H1 (cell line): ENCODE measurements at regions not wholly inside any gene's neighbourhood (a gene's known extent, or its start where the extent isn't known, plus 50 kb on each side); places are given as distances from the start of the nearest gene placed in this dataset.

ENCODE experiments used
- CTCF ChIA-PET: fragments of 300-600 bp; sonication (Branson Sonifier 250); formaldehyde crosslinking; loops from one replicate; lab custom pipeline; 2021; ENCODE audit not compliant: partially characterized antibody; lab: Charles Lee
- POLR2A ChIA-PET: fragments of 300-600 bp; sonication (Branson Sonifier 250); formaldehyde crosslinking; loops from one replicate; lab custom pipeline; 2021; ENCODE audit warnings: inconsistent platforms; ENCODE audit not compliant: partially characterized antibody; lab: Charles Lee
- DNase-seq, 2 experiments: peaks; one replicate each; pipeline versions ENCODE4 v3.0.0 to v3.0.0-alpha.2; 2010 to 2022; ENCODE audit warnings: low spot score in 2 of 2, low read depth in 1 of 2, mixed read lengths in 1 of 2
- FAIRE-seq: peaks from 2 replicates; lab custom pipeline; 2011; peaks lifted over from hg19 to GRCh38; lab: Jason Lieb, UNC
- H2AFZ ChIP-seq: 2 replicates; pipeline ENCODE4 v1.8.1; 2012; ENCODE audit warnings: low read length, inconsistent platforms
- H2AK5ac ChIP-seq: 2 replicates; pipeline ENCODE4 v1.6.1; 2013; ENCODE audit warnings: low read depth, low read length
- H2BK120ac ChIP-seq: replicated peaks from 2 replicates; pipeline ENCODE3; 2013; ENCODE audit warnings: low read depth, low read length, inconsistent platforms
- H2BK12ac ChIP-seq: 2 replicates; pipeline ENCODE4 v1.6.1; 2013; ENCODE audit warnings: low read depth, low read length
- H2BK15ac ChIP-seq: 2 replicates; pipeline ENCODE4 v1.6.1; 2013; ENCODE audit warnings: low read length
- H2BK20ac ChIP-seq: 2 replicates; pipeline ENCODE4 v1.6.1; 2013; ENCODE audit warnings: low read length
- H2BK5ac ChIP-seq: 2 replicates; pipeline ENCODE4 v1.6.1; 2013; ENCODE audit warnings: low read depth, low read length
- H3K14ac ChIP-seq: 2 replicates; pipeline ENCODE4 v1.6.1; 2013; ENCODE audit warnings: inconsistent platforms; ENCODE audit not compliant: insufficient read length
- H3K18ac ChIP-seq: 2 replicates; pipeline ENCODE4 v1.6.1; 2013; ENCODE audit warnings: low read length; ENCODE audit errors: extremely low read depth
- H3K23ac ChIP-seq: 2 replicates; pipeline ENCODE4 v1.6.1; 2013; ENCODE audit warnings: inconsistent platforms; ENCODE audit not compliant: insufficient read length
- H3K23me2 ChIP-seq: 2 replicates; pipeline ENCODE4 v1.6.1; 2013; ENCODE audit warnings: low read depth, low read length
- H3K27ac ChIP-seq: 2 replicates; pipeline ENCODE4 v1.6.1; 2011; ENCODE audit warnings: low read depth, low read length, inconsistent platforms
- H3K27me3 ChIP-seq, 4 experiments: replicated peaks in 1 of 4; 1 replicate in 1 of 4; 2 replicates in 3 of 4; pipeline versions ENCODE4 v1.6.1 to v1.8.1; 2011 to 2013; ENCODE audit warnings: low read length in 3 of 4, mild to moderate bottlenecking in 3 of 4, inconsistent platforms in 2 of 4, mixed read lengths in 2 of 4, moderate library complexity in 1 of 4; ENCODE audit not compliant: control insufficient read depth in 3 of 4, insufficient read depth in 3 of 4; ENCODE audit errors: extremely low read depth in 1 of 4
- H3K36me3 ChIP-seq, 4 experiments: 2 replicates each; pipeline versions ENCODE4 v1.6.1 to v1.8.1; 2011 to 2013; ENCODE audit warnings: mild to moderate bottlenecking in 4 of 4, low read length in 3 of 4, moderate library complexity in 2 of 4, control low read depth in 1 of 4, inconsistent platforms in 1 of 4; ENCODE audit not compliant: insufficient read depth in 4 of 4, control insufficient read depth in 2 of 4
- H3K4ac ChIP-seq: replicated peaks from 2 replicates; pipeline ENCODE3; 2013; ENCODE audit warnings: low read length, low read depth, mixed read lengths, inconsistent platforms; ENCODE audit not compliant: insufficient read length
- H3K4me1 ChIP-seq, 4 experiments: replicated peaks in 1 of 4; 1 replicate in 1 of 4; 2 replicates in 3 of 4; pipeline versions ENCODE4 v1.6.1 to v1.8.1; 2011 to 2013; ENCODE audit warnings: low read length in 3 of 4, inconsistent platforms in 2 of 4, mixed read lengths in 1 of 4; ENCODE audit not compliant: insufficient read depth in 4 of 4, control insufficient read depth in 3 of 4
- H3K4me2 ChIP-seq, 2 experiments: 2 replicates each; pipeline versions ENCODE4 v1.6.1 to v1.8.1; 2011 to 2013; ENCODE audit warnings: low read depth in 2 of 2, low read length in 2 of 2, control low read depth in 1 of 2, inconsistent platforms in 1 of 2, mild to moderate bottlenecking in 1 of 2; ENCODE audit not compliant: insufficient read depth in 1 of 2
- H3K4me3 ChIP-seq, 4 experiments: fragments of 200-600, 300-600 bp in 1 of 4; sonication (generic), shearing (Covaris generic), sonication (Bioruptor Twin) in 1 of 4; 2 replicates each; pipeline versions ENCODE4 v1.5.1 to v1.8.1; 2011 to 2016; ENCODE audit warnings: low read length in 4 of 4, low read depth in 3 of 4, control low read depth in 2 of 4, inconsistent platforms in 2 of 4, mild to moderate bottlenecking in 2 of 4, mixed read lengths in 1 of 4, moderate library complexity in 1 of 4; ENCODE audit not compliant: insufficient read depth in 2 of 4; ENCODE audit errors: extremely low read depth in 1 of 4
- H3K56ac ChIP-seq: replicated peaks from 2 replicates; pipeline ENCODE3; 2013; ENCODE audit warnings: low read depth, mild to moderate bottlenecking, mixed read lengths, low read length, inconsistent platforms; ENCODE audit not compliant: insufficient read length
- H3K79me1 ChIP-seq: 2 replicates; pipeline ENCODE4 v1.6.1; 2013; ENCODE audit warnings: low read depth, low read length, control low read depth
- H3K79me2 ChIP-seq, 2 experiments: 2 replicates each; pipeline versions ENCODE4 v1.6.1 to v1.8.1; 2012 to 2013; ENCODE audit warnings: low read length in 2 of 2, mild to moderate bottlenecking in 2 of 2, inconsistent platforms in 1 of 2; ENCODE audit not compliant: insufficient read depth in 2 of 2, control insufficient read depth in 1 of 2
- H3K9ac ChIP-seq, 4 experiments: replicated peaks in 1 of 4; 1 replicate in 1 of 4; 2 replicates in 3 of 4; pipeline versions ENCODE4 v1.6.1 to v1.8.1; 2011 to 2013; ENCODE audit warnings: low read depth in 3 of 4, low read length in 3 of 4, control low read depth in 2 of 4, mild to moderate bottlenecking in 2 of 4, moderate library complexity in 2 of 4, inconsistent platforms in 1 of 4; ENCODE audit errors: extremely low read depth in 1 of 4
- H3K9me3 ChIP-seq, 2 experiments: 2 replicates each; pipeline versions ENCODE4 v1.6.1 to v1.8.1; 2012 to 2013; ENCODE audit warnings: mild to moderate bottlenecking in 2 of 2, moderate library complexity in 2 of 2, control low read depth in 1 of 2, inconsistent platforms in 1 of 2, low read depth in 1 of 2, low read length in 1 of 2, mixed read lengths in 1 of 2; ENCODE audit not compliant: insufficient read depth in 2 of 2
- H4K20me1 ChIP-seq, 2 experiments: replicated peaks in 1 of 2; 2 replicates each; pipeline versions ENCODE3 to v1.8.1; 2011 to 2013; ENCODE audit warnings: inconsistent platforms in 2 of 2, low read length in 2 of 2, mild to moderate bottlenecking in 1 of 2; ENCODE audit not compliant: insufficient read depth in 2 of 2, control insufficient read depth in 1 of 2
- H4K5ac ChIP-seq: 2 replicates; pipeline ENCODE4 v1.6.1; 2013; ENCODE audit warnings: low read length, low read depth, mixed read lengths, inconsistent platforms; ENCODE audit not compliant: insufficient read length
- H4K8ac ChIP-seq: 2 replicates; pipeline ENCODE4 v1.8.0; 2013; ENCODE audit warnings: mild to moderate bottlenecking, moderate library complexity, low read length, inconsistent platforms; ENCODE audit not compliant: insufficient read depth; ENCODE audit errors: extremely low read depth
- H4K91ac ChIP-seq: replicated peaks from 2 replicates; pipeline ENCODE3; 2013; ENCODE audit warnings: low read length, mixed read lengths, inconsistent platforms; ENCODE audit not compliant: insufficient read length
- ASH2L ChIP-seq: fragments of 200-600, 300-600 bp; sonication (generic); IDR thresholded peaks from one replicate; pipeline ENCODE4 v1.7.1; 2017; ENCODE audit warnings: low read length
- BCL11A ChIP-seq, 2 experiments: IDR thresholded peaks; one replicate each; pipeline ENCODE4 v1.6.1; 2011; ENCODE audit warnings: low read depth in 2 of 2, low read length in 2 of 2, mild to moderate bottlenecking in 2 of 2
- HDAC2 ChIP-seq, 2 experiments: fragments of 300-600 bp in 1 of 2; sonication (generic) in 1 of 2; IDR thresholded peaks; 2 replicates each; pipeline ENCODE4 v1.6.1; 2011 to 2012; ENCODE audit warnings: low read depth in 2 of 2, low read length in 2 of 2, mild to moderate bottlenecking in 2 of 2, moderate library complexity in 2 of 2, borderline replicate concordance in 1 of 2, inconsistent platforms in 1 of 2
- HDAC6 ChIP-seq: IDR thresholded peaks from one replicate; pipeline ENCODE4 v1.7.1; 2012; ENCODE audit warnings: low read depth, mild to moderate bottlenecking, inconsistent platforms, low read length, moderate library complexity
- KDM1A ChIP-seq: fragments of 200-600, 300-600 bp; sonication (generic); IDR thresholded peaks from 2 replicates; pipeline ENCODE4 v1.7.1; 2016; ENCODE audit warnings: mild to moderate bottlenecking, low read length, borderline replicate concordance
- NANOG ChIP-seq: IDR thresholded peaks from 2 replicates; pipeline ENCODE4 v1.6.1; 2011; ENCODE audit warnings: low read length, low read depth, mild to moderate bottlenecking, inconsistent platforms; ENCODE audit not compliant: insufficient read depth, poor library complexity, severe bottlenecking
- NRF1 ChIP-seq: IDR thresholded peaks from 2 replicates; pipeline ENCODE4 v1.6.1; 2011; ENCODE audit warnings: mild to moderate bottlenecking, low read depth, low read length, improper control_type of control experiment
- PHF8 ChIP-seq: fragments of 200-600 bp; sonication (generic); conservative IDR thresholded peaks from 2 replicates; pipeline ENCODE4 v1.7.1; 2012; ENCODE audit warnings: low read depth, mild to moderate bottlenecking, inconsistent platforms, low read length, moderate library complexity
- POLR2A ChIP-seq, 2 experiments: IDR thresholded peaks; 1 replicate in 1 of 2; 2 replicates in 1 of 2; pipeline ENCODE4 v1.6.1; 2011; ENCODE audit warnings: low read depth in 2 of 2, low read length in 2 of 2, mild to moderate bottlenecking in 2 of 2; ENCODE audit errors: control extremely low read depth in 1 of 2
- RXRA ChIP-seq: IDR thresholded peaks from 2 replicates; pipeline ENCODE4 v1.6.1; 2011; ENCODE audit warnings: low read depth, mild to moderate bottlenecking, low read length, moderate library complexity; ENCODE audit not compliant: insufficient read depth
- SIRT6 ChIP-seq: IDR thresholded peaks from one replicate; pipeline ENCODE4 v1.7.1; 2012; ENCODE audit warnings: low read length, inconsistent platforms
- SRF ChIP-seq: IDR thresholded peaks from 2 replicates; pipeline ENCODE4 v1.6.1; 2011; ENCODE audit warnings: mild to moderate bottlenecking, low read depth, low read length, moderate library complexity
- TAF7 ChIP-seq: optimal IDR thresholded peaks from 2 replicates; pipeline ENCODE3; 2011; ENCODE audit warnings: low read depth, mild to moderate bottlenecking, inconsistent platforms, low read length, moderate library complexity, borderline replicate concordance
- TBP ChIP-seq: IDR thresholded peaks from 2 replicates; pipeline ENCODE4 v1.6.1; 2011; ENCODE audit warnings: low read depth, low read length, improper control_type of control experiment
- TCF12 ChIP-seq: IDR thresholded peaks from 2 replicates; pipeline ENCODE4 v1.6.1; 2011; ENCODE audit warnings: low read depth, mild to moderate bottlenecking, low read length
- WGBS, 2 experiments: shearing (Covaris generic) in 1 of 2; methylation state at CpG; one replicate each; pipeline versions ENCODE4 v1.1.6 to v1.1.7; 2013 to 2015; ENCODE audit warnings: low lambda C conversion rate in 2 of 2, mixed read lengths in 2 of 2, inconsistent platforms in 1 of 2, low coverage in 1 of 2, missing lambda C conversion rate in 1 of 2; ENCODE audit not compliant: insufficient replicate concordance in 2 of 2, insufficient coverage in 1 of 2, insufficient read length in 1 of 2; ENCODE audit errors: extremely low coverage in 1 of 2, missing lambda C conversion rate in 1 of 2; 5-methylcytosine and 5-hydroxymethylcytosine counted together
- TF ChIP-seq, protein P1 (sequence below): IDR thresholded peaks from 2 replicates; pipeline ENCODE4 v1.6.1; 2012; ENCODE audit warnings: inconsistent platforms

DNA sequence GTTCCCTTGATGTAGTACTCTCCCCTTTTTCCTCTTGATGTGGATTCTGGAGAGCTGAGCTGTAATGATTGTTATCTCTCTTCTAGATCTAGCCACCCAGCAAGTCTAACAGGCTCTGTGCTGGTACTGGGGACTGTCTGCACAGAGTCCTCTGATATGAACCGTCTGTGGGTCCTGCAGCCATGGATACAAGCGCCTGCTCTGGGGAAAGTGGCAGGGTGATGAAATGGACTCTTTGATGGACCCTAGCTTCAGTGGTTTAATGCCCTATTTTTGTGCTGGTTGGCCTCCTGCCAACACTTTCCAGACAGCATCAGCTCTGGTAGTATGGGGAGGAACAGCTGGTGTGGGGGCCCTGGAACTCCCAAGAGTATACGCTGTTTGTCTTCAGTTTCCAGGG is 216.3 kb downstream of the ADGRG6 start:
- no peak overlapping the region for H2BK5ac ChIP-seq
- H4K5ac ChIP-seq: no peak overlapping the region
- no peaks in the 10 kb centered on the region for H3K36me3 ChIP-seq
- H3K27ac ChIP-seq: no peak overlapping the region
- ChIA-PET CTCF (interaction anchor here (2.1 to 2.7 kb wide), 2 partner anchors 44 to 48 kb away, joined by 6 to 12 read pairs; no protein-coding TSS in a partner anchor), POLR2A (no interaction called here)
- no peaks in the 10 kb centered on the region for H4K20me1 ChIP-seq
- peak overlapping the region; percentile 68; the same call in 1 of the 2 replicates for H4K8ac ChIP-seq
- 87% methylated on average over 3 of the region's 3 CpGs; no CpG with 5 or more reads in 1 of the 2 experiments for WGBS, 2 experiments
- H3K4me3 ChIP-seq: no peak overlapping the region
- no peak overlapping the region for H3K14ac ChIP-seq
- H2AFZ ChIP-seq: no peak overlapping the region
- no peak overlapping the region for H2BK120ac ChIP-seq
- H3K23me2 ChIP-seq: no peaks in the 10 kb centered on the region
- H2BK15ac ChIP-seq: no peak overlapping the region
- H4K91ac ChIP-seq: no peak overlapping the region
- no peak overlapping the region for H3K18ac ChIP-seq
- H3K4me2 ChIP-seq: no peak overlapping the region
- H3K27me3 ChIP-seq: no peaks in the 10 kb centered on the region
- no peak overlapping the region for H2BK20ac ChIP-seq
- no peak overlapping the region for H2AK5ac ChIP-seq
- H3K23ac ChIP-seq: no peak overlapping the region
- H3K4me1 ChIP-seq: no peaks in the 10 kb centered on the region
- no peaks in the 10 kb centered on the region for H3K79me2 ChIP-seq
- H3K56ac ChIP-seq: no peak overlapping the region
- H3K9ac ChIP-seq: no peak overlapping the region
- no peak for FAIRE-seq
- H2BK12ac ChIP-seq: no peak overlapping the region
- no peak for DNase-seq
- no peaks in the 10 kb centered on the region for H3K79me1 ChIP-seq
- no peak overlapping the region for H3K4ac ChIP-seq
- H3K9me3 ChIP-seq: no peaks in the 10 kb centered on the region
- no peak for TF ChIP-seq SRF
- TF ChIP-seq TAF7: no peak
- no peak for TF ChIP-seq ASH2L
- no peak for TF ChIP-seq BCL11A (IDR thresholded peaks at IDR 0.05; ENCODE audit: low read depth in 2 of 2, low read length in 2 of 2)
- TF ChIP-seq NANOG: no peak
- no peak for TF ChIP-seq POLR2A (IDR thresholded peaks at IDR 0.05; ENCODE audit: control extremely low read depth in 1 of 2, low read depth in 2 of 2, low read length in 2 of 2)
- no peak for TF ChIP-seq HDAC2 (IDR thresholded peaks at IDR 0.05; ENCODE audit: borderline replicate concordance in 1 of 2, low read depth in 2 of 2, low read length in 2 of 2)
- TF ChIP-seq RXRA: no peak
- TF ChIP-seq NRF1: no peak
- TF ChIP-seq PHF8: no peak
- TF ChIP-seq, protein P1, sequence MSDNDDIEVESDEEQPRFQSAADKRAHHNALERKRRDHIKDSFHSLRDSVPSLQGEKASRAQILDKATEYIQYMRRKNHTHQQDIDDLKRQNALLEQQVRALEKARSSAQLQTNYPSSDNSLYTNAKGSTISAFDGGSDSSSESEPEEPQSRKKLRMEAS: no peak
- TF ChIP-seq HDAC6: no peak
- no peak for TF ChIP-seq SIRT6
- TF ChIP-seq TBP: no peak
- TF ChIP-seq KDM1A: no peak
- TF ChIP-seq TCF12: no peak
